Choroid plexus epithelial cell (primary cell): ENCODE measurements at regions not wholly inside any gene's neighbourhood (a gene's known extent, or its start where the extent isn't known, plus 50 kb on each side); places are given as distances from the start of the nearest gene placed in this dataset.

Experiments
- DNase-seq: peaks from one replicate; pipeline ENCODE4 v3.0.0-alpha.2; 2010; ENCODE audit warnings: low read depth
- H3K4me3 ChIP-seq: 2 replicates; pipeline ENCODE4 v1.5.1; 2011; ENCODE audit warnings: low read depth, mild to moderate bottlenecking, control low read depth, low read length, moderate library complexity
- TF ChIP-seq, protein P1 (sequence below): conservative IDR thresholded peaks from 2 replicates; pipeline ENCODE4 v1.5.1; 2011; ENCODE audit warnings: low read depth, mild to moderate bottlenecking, control low read depth, inconsistent platforms, low read length, moderate library complexity

DNA sequence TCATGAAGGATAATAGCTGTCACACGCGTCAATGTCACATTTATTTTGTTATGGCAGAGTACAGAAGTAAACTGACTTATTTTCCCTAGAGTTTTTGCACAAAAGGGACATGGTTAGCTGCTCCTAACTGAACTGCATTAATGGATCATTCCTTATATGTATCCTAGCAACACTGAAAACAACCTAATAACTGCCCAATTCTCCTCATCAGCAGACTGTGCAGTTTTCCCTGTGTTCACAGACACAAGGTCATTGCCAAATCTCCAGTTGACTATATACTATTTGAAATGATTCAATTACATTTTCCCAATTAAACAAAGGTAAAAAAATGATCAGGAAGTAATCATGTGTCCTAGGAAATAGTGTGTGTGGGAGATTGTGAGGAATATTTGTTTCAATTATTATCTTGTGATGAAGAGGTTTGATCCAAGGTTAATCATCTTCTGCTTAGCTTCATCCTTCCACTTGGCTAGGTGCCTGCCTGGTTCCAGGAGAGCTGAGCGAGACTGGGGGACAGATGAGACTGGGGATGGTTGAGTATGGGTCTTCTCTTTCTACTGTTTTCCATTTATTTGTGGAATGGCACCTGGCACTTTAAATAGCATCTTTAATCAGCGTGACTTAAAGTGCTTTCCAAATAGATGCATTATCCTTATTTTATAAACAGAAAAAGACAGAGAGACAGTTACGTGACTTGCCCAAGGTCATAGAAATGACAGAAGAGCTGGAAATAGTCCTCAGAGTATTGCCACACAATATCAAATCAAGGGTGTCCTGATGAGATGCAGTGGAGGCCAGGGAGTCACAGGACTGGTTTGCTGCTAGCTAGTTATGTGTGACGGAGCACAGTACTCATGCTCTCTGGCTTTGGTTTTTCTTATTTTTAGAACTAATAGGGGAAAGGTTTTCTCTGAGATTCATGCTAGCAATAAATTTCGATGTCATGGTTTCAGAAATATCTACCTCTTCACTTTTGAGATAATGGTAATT, 335.6 kb downstream of the PIK3C3 start:
- H3K4me3 ChIP-seq = no peak overlapping the region
- DNase-seq = no peak
- TF ChIP-seq, protein P1, sequence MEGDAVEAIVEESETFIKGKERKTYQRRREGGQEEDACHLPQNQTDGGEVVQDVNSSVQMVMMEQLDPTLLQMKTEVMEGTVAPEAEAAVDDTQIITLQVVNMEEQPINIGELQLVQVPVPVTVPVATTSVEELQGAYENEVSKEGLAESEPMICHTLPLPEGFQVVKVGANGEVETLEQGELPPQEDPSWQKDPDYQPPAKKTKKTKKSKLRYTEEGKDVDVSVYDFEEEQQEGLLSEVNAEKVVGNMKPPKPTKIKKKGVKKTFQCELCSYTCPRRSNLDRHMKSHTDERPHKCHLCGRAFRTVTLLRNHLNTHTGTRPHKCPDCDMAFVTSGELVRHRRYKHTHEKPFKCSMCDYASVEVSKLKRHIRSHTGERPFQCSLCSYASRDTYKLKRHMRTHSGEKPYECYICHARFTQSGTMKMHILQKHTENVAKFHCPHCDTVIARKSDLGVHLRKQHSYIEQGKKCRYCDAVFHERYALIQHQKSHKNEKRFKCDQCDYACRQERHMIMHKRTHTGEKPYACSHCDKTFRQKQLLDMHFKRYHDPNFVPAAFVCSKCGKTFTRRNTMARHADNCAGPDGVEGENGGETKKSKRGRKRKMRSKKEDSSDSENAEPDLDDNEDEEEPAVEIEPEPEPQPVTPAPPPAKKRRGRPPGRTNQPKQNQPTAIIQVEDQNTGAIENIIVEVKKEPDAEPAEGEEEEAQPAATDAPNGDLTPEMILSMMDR = no peak

DNA sequence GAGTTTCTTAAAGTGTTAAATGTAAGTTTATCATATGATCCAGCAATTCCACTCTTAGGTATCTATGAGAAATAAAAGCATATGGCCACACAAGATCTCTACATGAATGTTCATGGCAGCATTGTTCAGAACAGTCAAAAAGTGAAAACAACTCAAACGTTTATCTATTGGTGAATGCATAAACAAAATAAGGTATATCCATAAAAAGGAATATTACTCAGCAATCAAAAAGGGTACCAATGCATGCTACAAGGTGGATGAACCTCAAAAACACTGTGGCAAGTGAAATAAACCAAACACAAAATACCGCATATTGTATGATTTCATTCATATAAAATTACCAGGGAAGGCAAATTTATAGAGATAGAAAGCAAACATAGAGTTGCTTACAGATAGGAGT, 337.6 kb downstream of the PIK3C3 start:
- TF ChIP-seq, protein P1 = no peak
- no peak for DNase-seq

DNA sequence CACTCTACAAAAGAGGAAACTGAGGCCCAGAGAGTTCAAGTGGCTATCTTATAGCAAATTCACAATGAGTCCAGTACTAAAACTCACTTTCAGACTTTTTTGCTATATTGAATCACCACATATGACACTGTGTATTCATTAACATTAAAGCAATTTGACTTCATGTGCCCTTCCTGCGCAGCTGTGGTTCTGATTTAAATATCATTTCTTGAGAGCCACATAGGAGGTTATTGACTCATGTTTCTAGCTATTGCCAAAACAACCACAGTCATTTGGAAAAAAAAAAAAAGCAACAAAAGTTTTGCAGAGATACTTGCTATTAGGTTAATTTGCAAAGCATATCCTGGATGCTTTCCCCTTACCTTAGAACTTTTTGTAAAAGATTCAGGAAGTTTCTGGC, 341.2 kb downstream of the PIK3C3 start:
- TF ChIP-seq, protein P1 = no peak
- H3K4me3 ChIP-seq = no peak overlapping the region
- DNase-seq = no peak

More for the DNA sequence above, 337.6 kb downstream of the PIK3C3 start:
- no peak overlapping the region for H3K4me3 ChIP-seq

DNA sequence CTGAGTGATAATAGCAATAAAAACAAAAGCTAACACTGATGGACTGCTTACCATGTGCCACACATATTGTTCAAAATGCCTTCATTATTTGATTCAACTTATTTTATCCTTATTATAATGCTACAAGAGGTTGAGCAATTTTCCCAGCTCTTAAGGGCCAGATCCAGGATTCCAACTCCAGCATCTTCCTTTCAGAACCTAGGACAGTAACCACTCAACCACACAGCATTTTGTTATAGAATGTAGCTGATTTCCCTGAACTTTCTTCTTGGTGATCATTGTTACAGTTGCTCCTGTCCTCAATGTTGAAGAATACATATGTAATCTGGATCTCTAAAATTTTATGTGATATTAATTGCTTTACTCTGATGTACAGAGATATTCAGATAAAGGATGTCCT, 341.7 kb downstream of the PIK3C3 start:
- peak; percentile 16 for DNase-seq
- TF ChIP-seq, protein P1 = no peak
- H3K4me3 ChIP-seq = no peak overlapping the region

DNA sequence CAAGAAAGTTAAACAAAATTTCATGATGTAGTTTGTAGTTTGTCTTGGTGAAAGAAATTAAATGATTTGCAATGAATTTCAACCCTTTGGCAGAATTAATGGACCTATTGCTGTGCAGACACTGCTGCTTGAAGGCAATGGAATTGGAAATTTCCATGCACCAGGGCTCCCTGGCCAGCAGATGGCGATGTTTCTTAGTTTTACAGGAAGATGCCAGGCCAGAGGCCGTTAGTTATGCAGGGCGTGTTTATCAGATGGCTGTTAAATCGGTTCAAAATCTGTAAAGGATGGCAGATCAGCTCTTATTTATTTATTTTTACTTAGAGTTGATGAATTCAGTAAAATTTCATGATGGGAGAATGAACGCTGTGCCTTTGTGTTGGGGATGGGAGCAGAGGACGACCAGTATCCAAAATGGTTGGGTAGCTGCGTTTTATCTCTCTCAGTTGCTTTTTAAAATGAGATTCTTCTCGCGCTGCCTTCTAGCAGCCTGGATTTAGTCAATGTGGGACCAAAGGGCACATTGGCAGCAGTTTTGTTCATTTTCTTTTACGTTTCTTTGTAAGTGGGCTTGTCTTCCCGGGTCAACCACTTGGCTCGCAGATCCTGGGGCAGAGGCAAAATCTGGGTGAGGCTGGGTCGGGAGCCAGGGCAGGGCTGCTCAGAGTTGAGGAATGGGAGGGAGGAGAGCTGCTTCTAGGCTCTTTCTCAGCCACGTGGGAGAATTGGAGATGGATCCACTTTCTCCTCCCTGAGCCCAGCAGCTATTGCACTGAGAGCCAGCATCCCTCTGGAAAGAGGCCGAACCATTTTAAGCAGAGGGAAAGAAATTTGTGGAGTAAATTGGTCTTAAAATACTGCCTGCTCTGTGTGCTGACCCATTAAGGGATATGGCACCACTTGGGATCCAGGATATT, 344.0 kb downstream of the PIK3C3 start:
- H3K4me3 ChIP-seq = no peak overlapping the region
- TF ChIP-seq, protein P1 = peak; percentile 97
- peak; percentile 89 for DNase-seq

DNA sequence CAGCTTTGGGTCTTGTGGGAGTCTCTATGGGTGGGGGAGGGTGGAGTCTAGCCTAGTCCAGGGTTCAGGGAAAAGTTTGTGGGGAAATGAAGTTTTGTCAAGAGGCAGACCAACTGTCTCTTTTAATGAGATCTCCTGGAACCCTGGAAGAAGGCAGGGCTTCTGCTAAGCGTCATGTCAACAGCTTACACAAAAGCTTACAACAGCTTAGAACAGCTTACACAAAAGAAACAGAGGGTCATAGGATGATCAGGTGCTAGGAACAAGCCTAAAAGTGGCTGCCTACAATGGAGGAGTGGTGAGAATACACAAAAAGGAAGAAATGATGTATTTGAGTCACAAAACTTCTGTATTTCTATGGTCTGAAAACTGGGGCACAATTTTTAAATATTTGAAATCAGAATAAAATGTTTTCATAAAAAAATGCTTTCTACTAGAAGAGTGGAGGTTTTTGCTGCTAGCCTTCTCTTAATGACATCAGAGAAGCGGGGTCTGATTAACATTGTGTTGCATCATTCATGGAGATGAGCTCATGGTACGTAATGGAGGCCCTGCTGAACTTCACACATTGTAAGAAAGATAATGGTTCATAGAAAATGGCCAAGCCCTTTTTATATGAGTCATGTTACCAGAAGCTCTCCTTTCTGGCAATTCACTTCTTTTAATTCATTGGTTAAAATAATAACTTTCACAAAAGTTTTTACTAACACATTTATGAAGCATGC, 351.0 kb downstream of the PIK3C3 start:
- H3K4me3 ChIP-seq = no peak overlapping the region
- peak; percentile 2 for DNase-seq
- TF ChIP-seq, protein P1 = no peak
